Vagina (tissue), 2 donors: ENCODE measurements at regions not wholly inside any gene's neighbourhood (a gene's known extent, or its start where the extent isn't known, plus 50 kb on each side); places are given as distances from the start of the nearest gene placed in this dataset.
"Not testable (repeated sequence)": the region's sequence is repeated elsewhere in the genome, so short reads cannot be mapped to it uniquely, and the experiment has no call there.

Experiments used
- CTCF ChIP-seq, 3 experiments: fragments of 450-650 bp in 2 of 3; fragments of 200-600 bp in 1 of 3; sonication (generic) in 1 of 3; IDR thresholded peaks; one replicate each; pipeline ENCODE4 v1.5.1; 2017 to 2019; ENCODE audit warnings: antibody characterized with exemption in 3 of 3, mild to moderate bottlenecking in 2 of 3, moderate library complexity in 2 of 3
- POLR2AphosphoS5 ChIP-seq, 2 donors: sonication (generic); formaldehyde crosslinking; IDR thresholded peaks; one replicate each; pipeline ENCODE4 v1.9.0; 2017; ENCODE audit warnings: antibody characterized with exemption in 2 of 2, mild to moderate bottlenecking in 2 of 2, low read depth in 1 of 2; ENCODE audit not compliant: insufficient read depth in 1 of 2

GRCh38 chr6:44017307-44017706 lies 109.9 kb downstream of the MRPL14 start:
- TF ChIP-seq CTCF (IDR thresholded peaks at IDR 0.05); POLR2AphosphoS5 (IDR thresholded peaks at IDR 0.05; ENCODE audit: insufficient read depth in 1 of 2, low read depth in 1 of 2): not testable (repeated sequence)
